ENCODE measurements at regions not wholly inside any gene's neighbourhood (a gene's known extent, or its start where the extent isn't known, plus 50 kb on each side); places are given as distances from the start of the nearest gene placed in this dataset.

GRCh38 chr4:66544281-66544680 lies 874.0 kb upstream of the EPHA5 start:
- Histone ChIP-seq H2AFZ (no peak overlapping the region), H3K4me3 (no peak overlapping the region), H3F3A (ENCODE audit: insufficient read depth) (no peaks in the 10 kb centered on the region), H3K4me1 (ENCODE audit: insufficient read depth) (no peaks in the 10 kb centered on the region), H3K79me2 (ENCODE audit: insufficient read depth) (no peaks in the 10 kb centered on the region), H3K9me3 (ENCODE audit: low read depth) (no peaks in the 10 kb centered on the region), H4K20me1 (ENCODE audit: insufficient read depth) (no peaks in the 10 kb centered on the region), H3K27ac (no peak overlapping the region), H3K36me3 (ENCODE audit: low read depth) (no peaks in the 10 kb centered on the region), H3K27me3 (replicated peaks; ENCODE audit: insufficient read depth) (no peaks in the 10 kb centered on the region), H3K9ac (no peak overlapping the region), H3K9me2 (ENCODE audit: insufficient read depth) (no peaks in the 10 kb centered on the region), H3K4me2 (ENCODE audit: unreplicated experiment) (no peak overlapping the region)
- in situ Hi-C loops (cut with MboI), result no loop called here
- DNase-seq, result no peak
- WGBS, 2 experiments (ENCODE audit: low coverage in 1 of 2, low lambda C conversion rate in 2 of 2, missing lambda C conversion rate in 2 of 2), result 0 to 15% methylated on average over 2 of the region's 2 CpGs
- TF ChIP-seq EZH2phosphoT487 (IDR thresholded peaks at IDR 0.05; ENCODE audit: insufficient read depth, low read depth), result no peak
- no peak for TF ChIP-seq EZH2 (IDR thresholded peaks at IDR 0.05; ENCODE audit: insufficient read depth, poor library complexity, severe bottlenecking)

DNA sequence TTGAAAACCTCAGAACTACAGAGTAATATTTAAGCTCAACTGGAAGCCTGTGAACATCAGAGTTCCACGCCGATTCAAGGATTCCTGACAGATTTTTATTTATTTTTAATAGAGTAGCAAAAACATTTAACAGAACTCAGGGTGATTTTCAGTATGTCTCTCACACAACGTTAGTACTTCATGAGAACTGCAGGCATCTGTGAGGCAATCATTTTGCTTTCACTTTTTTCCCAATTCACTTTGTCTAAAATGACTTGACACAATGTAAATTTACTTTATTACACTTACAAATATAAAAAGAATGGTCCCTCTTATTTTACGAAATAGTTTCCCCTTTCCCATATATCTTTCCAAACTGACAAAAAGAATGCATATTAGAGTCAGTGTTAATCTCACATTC lies 869.5 kb upstream of the EPHA5 start:
- no peaks in the 10 kb centered on the region for H4K20me1 ChIP-seq (ENCODE audit: insufficient read depth)
- no peak overlapping the region for H2AFZ ChIP-seq
- no peak overlapping the region for H3K9ac ChIP-seq
- DNase-seq, result no peak
- TF ChIP-seq EZH2phosphoT487 (IDR thresholded peaks at IDR 0.05; ENCODE audit: insufficient read depth, low read depth) (no peak), EZH2 (IDR thresholded peaks at IDR 0.05; ENCODE audit: insufficient read depth, poor library complexity, severe bottlenecking) (no peak)
- H3K79me2 ChIP-seq (ENCODE audit: insufficient read depth), result no peaks in the 10 kb centered on the region
- H3K4me1 ChIP-seq (ENCODE audit: insufficient read depth), result no peaks in the 10 kb centered on the region
- H3K36me3 ChIP-seq (ENCODE audit: low read depth), result no peaks in the 10 kb centered on the region
- H3K9me3 ChIP-seq (ENCODE audit: low read depth), result no peaks in the 10 kb centered on the region
- H3K4me2 ChIP-seq (ENCODE audit: unreplicated experiment), result no peak overlapping the region
- 1 to 6% methylated on average over 4 of the region's 4 CpGs for WGBS, 2 experiments (ENCODE audit: low coverage in 1 of 2, low lambda C conversion rate in 2 of 2, missing lambda C conversion rate in 2 of 2)
- no peaks in the 10 kb centered on the region for H3K9me2 ChIP-seq (ENCODE audit: insufficient read depth)
- no peak overlapping the region for H3K27ac ChIP-seq
- no peak overlapping the region for H3K4me3 ChIP-seq
- in situ Hi-C loops (cut with MboI), result no loop called here
- no peaks in the 10 kb centered on the region for H3F3A ChIP-seq (ENCODE audit: insufficient read depth)
- H3K27me3 ChIP-seq (replicated peaks; ENCODE audit: insufficient read depth), result no peaks in the 10 kb centered on the region

DNA sequence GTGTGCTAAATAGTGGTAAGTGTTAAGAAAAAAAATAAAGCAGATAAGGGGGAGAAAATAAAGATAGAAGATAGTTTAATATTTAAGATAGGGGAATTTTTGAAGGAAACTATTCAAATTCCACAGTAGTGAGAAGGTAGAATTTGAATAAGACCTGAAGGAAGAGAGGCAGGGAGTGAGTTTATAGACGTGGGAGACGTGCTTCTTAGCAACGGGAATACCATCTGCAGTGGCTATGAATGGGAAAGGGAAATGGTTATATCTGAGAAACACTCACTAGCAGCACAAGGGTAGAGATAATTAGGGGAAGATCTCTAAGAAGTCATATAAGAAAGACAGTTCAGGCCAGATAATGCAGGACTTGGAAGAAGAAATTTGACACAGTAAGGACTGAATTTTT lies 854.5 kb upstream of the EPHA5 start:
- TF ChIP-seq EZH2 (IDR thresholded peaks at IDR 0.05; ENCODE audit: insufficient read depth, poor library complexity, severe bottlenecking) (no peak), EZH2phosphoT487 (IDR thresholded peaks at IDR 0.05; ENCODE audit: insufficient read depth, low read depth) (no peak)
- Histone ChIP-seq H3F3A (ENCODE audit: insufficient read depth) (no peaks in the 10 kb centered on the region), H3K27me3 (replicated peaks; ENCODE audit: insufficient read depth) (no peaks in the 10 kb centered on the region), H4K20me1 (ENCODE audit: insufficient read depth) (no peaks in the 10 kb centered on the region), H2AFZ (no peak overlapping the region), H3K27ac (no peak overlapping the region), H3K9me3 (ENCODE audit: low read depth) (no peaks in the 10 kb centered on the region), H3K79me2 (ENCODE audit: insufficient read depth) (no peaks in the 10 kb centered on the region), H3K4me1 (ENCODE audit: insufficient read depth) (no peaks in the 10 kb centered on the region), H3K4me3 (no peak overlapping the region), H3K4me2 (ENCODE audit: unreplicated experiment) (no peak overlapping the region), H3K9ac (no peak overlapping the region), H3K9me2 (ENCODE audit: insufficient read depth) (no peaks in the 10 kb centered on the region), H3K36me3 (ENCODE audit: low read depth) (no peaks in the 10 kb centered on the region)
- WGBS, 2 experiments (ENCODE audit: low coverage in 1 of 2, low lambda C conversion rate in 2 of 2, missing lambda C conversion rate in 2 of 2), result 7 to 14% methylated on average over 3 of the region's 3 CpGs
- DNase-seq, result no peak
- in situ Hi-C loops (cut with MboI), result no loop called here

- Histone ChIP-seq H3K36me3 (ENCODE audit: low read depth) (no peaks in the 10 kb centered on the region), H3K27me3 (replicated peaks; ENCODE audit: insufficient read depth) (no peaks in the 10 kb centered on the region), H2AFZ (no peak overlapping the region), H3K4me1 (ENCODE audit: insufficient read depth) (no peaks in the 10 kb centered on the region), H4K20me1 (ENCODE audit: insufficient read depth) (no peaks in the 10 kb centered on the region), H3K4me2 (ENCODE audit: unreplicated experiment) (no peak overlapping the region), H3F3A (ENCODE audit: insufficient read depth) (no peaks in the 10 kb centered on the region), H3K9me2 (ENCODE audit: insufficient read depth) (no peaks in the 10 kb centered on the region), H3K9ac (no peak overlapping the region), H3K79me2 (ENCODE audit: insufficient read depth) (no peaks in the 10 kb centered on the region), H3K9me3 (ENCODE audit: low read depth) (no peaks in the 10 kb centered on the region), H3K4me3 (no peak overlapping the region), H3K27ac (no peak overlapping the region)
- DNase-seq, result no peak
- in situ Hi-C loops (cut with MboI), result no loop called here
- TF ChIP-seq EZH2 (IDR thresholded peaks at IDR 0.05; ENCODE audit: insufficient read depth, poor library complexity, severe bottlenecking) (no peak), EZH2phosphoT487 (IDR thresholded peaks at IDR 0.05; ENCODE audit: insufficient read depth, low read depth) (no peak)
Measured at GRCh38 chr4:66522244-66522643, 852.0 kb upstream of the EPHA5 start.

DNA sequence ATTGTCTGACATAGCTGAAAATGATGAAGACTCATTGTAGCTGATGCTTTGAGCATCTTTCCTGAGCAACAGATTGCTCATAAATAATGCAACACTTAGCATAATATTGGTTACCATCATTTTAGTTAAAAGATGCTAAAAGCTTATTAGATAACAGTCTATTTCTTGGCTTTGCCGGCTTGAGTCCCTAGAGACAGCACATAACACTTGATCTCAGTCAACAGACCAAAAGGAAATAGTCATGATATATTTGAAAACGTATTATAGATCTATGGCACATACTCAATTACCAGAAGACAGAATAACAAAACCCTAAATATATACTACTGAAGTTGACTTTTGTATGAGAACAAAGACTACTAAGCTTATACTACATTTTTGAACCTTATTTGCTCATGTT lies 846.7 kb upstream of the EPHA5 start:
- H3K4me1 ChIP-seq (ENCODE audit: insufficient read depth), result no peaks in the 10 kb centered on the region
- DNase-seq, result no peak
- no peaks in the 10 kb centered on the region for H3F3A ChIP-seq (ENCODE audit: insufficient read depth)
- no peaks in the 10 kb centered on the region for H3K79me2 ChIP-seq (ENCODE audit: insufficient read depth)
- H2AFZ ChIP-seq, result no peak overlapping the region
- H3K36me3 ChIP-seq (ENCODE audit: low read depth), result no peaks in the 10 kb centered on the region
- H3K9ac ChIP-seq, result no peak overlapping the region
- H3K9me2 ChIP-seq (ENCODE audit: insufficient read depth), result no peaks in the 10 kb centered on the region
- H3K4me2 ChIP-seq (ENCODE audit: unreplicated experiment), result no peak overlapping the region
- in situ Hi-C loops (cut with MboI), result no loop called here
- no peaks in the 10 kb centered on the region for H4K20me1 ChIP-seq (ENCODE audit: insufficient read depth)
- no peaks in the 10 kb centered on the region for H3K9me3 ChIP-seq (ENCODE audit: low read depth)
- H3K4me3 ChIP-seq, result no peak overlapping the region
- H3K27me3 ChIP-seq (replicated peaks; ENCODE audit: insufficient read depth), result no peaks in the 10 kb centered on the region
- 0 to 20% methylated on average over 2 of the region's 2 CpGs for WGBS, 2 experiments (ENCODE audit: low coverage in 1 of 2, low lambda C conversion rate in 2 of 2, missing lambda C conversion rate in 2 of 2)
- TF ChIP-seq EZH2 (IDR thresholded peaks at IDR 0.05; ENCODE audit: insufficient read depth, poor library complexity, severe bottlenecking), result no peak
- no peak for TF ChIP-seq EZH2phosphoT487 (IDR thresholded peaks at IDR 0.05; ENCODE audit: insufficient read depth, low read depth)
- no peak overlapping the region for H3K27ac ChIP-seq

Measured in GM23248 (cell line).